ENCODE measurements at regions not wholly inside any gene's neighbourhood (a gene's known extent, or its start where the extent isn't known, plus 50 kb on each side); places are given as distances from the start of the nearest gene placed in this dataset.

GRCh38 chr1:77620273-77620672, 62.2 kb downstream of the ZZZ3 start:
- TF ChIP-seq CTCF (IDR thresholded peaks at IDR 0.05; ENCODE audit: low read length) (no peak), EZH2 (IDR thresholded peaks at IDR 0.05; ENCODE audit: borderline replicate concordance, low read length) (no peak)

All from OCI-LY1 (cell line).